ENCODE measurements at regions not wholly inside any gene's neighbourhood (a gene's known extent, or its start where the extent isn't known, plus 50 kb on each side); places are given as distances from the start of the nearest gene placed in this dataset.
A peak's percentile ranks its signal among the peaks of the same experiment; 100 is the strongest.

DNA sequence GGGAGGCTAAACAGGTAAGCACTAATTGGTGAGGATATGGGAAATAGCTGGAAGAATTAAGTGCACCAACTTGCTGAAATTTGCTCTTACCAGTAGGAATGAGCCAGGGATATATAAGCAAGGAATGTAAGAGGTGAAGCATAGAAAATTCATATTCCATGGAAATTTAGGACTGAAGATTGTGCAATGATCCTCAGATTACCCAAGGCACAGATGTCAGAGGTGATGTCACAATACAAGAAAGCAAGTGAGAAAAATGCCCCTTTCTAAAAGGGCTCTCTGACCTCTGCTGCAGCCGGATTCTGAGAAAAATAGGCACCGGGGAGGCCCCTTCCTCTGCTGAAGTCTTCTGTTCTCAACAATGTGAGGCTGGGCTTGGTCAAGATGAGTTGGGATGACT is 112.3 kb upstream of the ZNF678 start:
- DNase-seq (ENCODE audit: low read depth in 4 of 4, low spot score in 2 of 4), result no peak

DNA sequence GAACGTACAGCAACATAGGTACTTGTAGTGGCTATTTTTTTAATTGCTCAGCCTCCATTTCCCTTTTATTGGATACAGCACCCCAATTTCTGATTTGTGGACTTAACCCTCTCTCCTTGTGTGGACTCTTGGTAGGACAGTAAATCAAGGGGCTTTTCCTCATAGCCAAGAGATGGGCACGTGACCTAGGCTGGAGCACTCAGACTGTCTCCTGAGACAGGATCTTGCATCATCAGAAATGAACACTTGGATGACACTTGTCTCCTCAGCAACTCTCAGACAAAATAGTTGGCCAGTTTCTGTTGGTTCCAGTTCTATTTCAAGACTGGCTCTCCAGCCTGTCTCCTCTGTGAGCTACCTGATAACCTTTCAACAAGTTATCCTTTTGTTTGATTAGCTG is 112.9 kb upstream of the ZNF678 start:
- DNase-seq (ENCODE audit: low read depth in 4 of 4, low spot score in 2 of 4), result no peak

DNA sequence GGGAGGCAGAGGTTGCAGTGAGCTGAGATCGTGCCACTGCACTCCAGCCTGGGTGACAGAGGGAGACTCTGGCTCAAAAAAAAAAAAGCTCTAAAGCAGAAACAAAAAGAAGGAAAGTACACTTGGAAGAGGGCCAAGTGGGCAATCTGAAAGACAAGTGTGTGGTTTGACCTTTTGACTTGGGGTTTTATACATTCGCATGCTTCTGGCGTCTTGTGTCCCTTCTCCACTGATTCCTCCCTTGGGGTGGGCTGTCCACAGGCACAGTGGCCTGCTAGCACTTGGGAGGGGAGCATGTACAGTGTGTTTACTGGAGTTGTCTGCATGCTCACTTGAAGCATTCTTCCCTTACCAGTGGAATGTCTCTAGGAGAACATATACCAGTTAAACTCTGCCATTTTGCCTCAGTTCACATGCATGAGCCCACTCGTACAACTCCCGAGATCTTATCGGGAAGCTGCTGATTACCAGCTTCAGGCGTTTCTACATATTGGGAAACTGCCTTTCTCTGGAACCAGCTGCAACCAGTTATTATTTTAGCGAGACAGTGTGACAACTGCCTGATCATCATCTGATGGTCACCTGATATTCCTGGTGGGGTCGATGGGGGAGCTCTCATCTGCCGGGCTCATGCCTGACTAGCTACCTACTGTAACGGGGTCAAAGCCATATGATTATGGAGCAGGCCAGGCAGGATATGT is 113.5 kb upstream of the ZNF678 start:
- no peak for DNase-seq (ENCODE audit: low read depth in 4 of 4, low spot score in 2 of 4)

DNA sequence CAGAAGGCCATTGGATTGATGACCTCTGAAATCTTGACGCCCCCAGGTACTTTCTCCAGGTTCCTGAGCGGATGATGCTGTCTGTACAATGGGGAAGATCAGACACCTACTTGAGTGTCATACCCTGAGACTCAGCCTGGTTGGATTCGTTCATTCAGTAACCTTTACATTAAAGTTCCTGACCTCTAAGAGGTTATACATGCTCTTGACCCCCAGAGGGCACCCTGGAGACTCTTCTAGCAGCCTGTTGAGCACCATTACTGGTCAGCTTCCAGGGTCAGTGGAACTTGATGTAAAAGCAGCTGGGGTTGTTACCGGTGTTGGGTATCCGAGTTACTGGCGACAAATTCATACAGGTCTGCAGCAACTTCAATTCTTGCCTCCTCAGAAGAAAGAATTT is 114.3 kb upstream of the ZNF678 start:
- DNase-seq (ENCODE audit: low read depth in 4 of 4, low spot score in 2 of 4), result no peak

DNA sequence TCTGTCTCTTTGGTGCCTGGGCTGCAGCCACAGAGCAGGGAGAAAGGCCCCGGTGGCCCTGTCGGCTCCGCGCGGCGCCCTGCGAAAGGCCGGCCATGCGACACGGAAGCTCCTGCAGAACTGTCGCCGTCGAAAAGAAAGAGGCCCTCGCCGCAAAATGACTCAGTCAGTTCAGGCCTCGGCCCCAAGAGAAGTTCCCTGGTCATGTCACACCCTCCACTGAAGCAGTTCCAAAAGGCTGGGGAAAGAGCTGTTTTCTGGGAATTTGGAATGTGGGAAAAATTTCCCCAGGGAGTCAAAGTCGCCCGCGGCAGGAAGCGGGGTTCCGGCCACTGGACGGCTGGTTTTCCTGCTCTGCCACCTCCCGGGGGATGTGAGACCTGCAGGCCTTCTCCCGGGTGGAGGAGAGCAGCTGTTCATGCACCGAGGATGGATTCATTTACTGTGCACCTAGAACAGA is 115.8 kb upstream of the ZNF678 start:
- DNase-seq (ENCODE audit: low read depth in 4 of 4, low spot score in 2 of 4), result no peak

DNA sequence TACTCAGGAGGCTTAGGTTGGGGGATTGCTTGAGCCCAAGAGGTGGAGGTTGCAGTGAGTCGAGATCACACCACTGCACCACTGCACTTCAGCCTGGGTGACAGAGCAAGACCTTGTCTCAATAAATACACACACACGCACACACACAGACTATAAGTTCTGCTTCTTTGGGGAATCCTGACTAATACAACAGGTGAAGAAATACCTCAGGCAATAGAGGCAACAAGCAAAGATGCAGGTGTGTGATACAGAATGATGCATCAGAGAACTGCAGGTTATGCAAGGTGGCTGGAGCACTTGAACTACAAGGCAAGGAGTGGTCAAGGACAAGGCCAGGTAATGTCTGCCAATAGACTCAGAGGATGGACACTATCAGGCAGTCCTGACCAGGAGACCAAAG is 117.6 kb upstream of the ZNF678 start:
- DNase-seq (ENCODE audit: low read depth in 4 of 4, low spot score in 2 of 4), result no peak

DNA sequence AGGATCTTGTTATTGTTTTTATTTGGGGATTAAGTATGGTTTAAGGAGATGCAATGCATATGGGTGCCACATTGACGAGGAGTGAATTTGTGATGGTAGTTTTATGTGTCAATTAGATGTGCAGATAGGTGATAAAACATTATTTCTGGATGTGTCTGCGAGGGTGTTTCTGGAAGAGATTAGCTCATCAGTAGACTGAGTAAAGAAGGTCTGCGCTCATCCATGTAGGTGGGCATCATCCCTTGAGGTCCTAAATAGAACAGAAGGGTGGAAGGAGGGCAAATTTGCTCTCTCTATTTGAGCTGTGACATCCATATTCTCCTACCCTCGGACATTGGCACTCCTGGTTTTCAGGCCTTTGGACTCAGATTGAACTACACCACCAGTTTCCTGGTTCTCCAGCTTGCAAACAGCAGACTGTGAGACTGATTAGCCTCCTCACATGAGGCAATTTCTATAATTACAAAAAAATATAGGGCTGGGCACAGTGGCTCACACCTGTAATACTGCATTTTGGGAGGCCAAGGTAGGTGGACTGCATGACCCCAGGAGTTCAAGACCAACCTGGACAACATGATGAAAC is 118.2 kb upstream of the ZNF678 start:
- DNase-seq (ENCODE audit: low read depth in 4 of 4, low spot score in 2 of 4), result no peak

DNA sequence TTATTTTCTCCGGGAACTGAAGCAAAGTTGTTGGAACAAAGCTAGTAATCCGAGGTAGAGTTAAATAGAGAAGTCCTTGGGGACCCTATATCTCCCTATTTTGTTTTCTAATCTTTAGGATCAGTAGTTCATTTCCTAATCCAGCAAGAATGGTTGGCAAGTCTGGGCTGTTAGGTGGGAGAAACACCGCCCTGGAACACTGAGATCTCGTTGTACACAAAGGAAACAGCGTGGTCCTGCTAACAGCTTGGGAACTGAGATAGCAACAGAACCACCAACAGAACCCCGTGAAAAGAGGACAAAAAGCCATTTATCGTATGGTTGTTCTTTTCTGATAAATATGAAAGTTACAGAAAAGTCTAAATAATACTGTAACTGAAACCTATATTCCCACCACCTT is 121.9 kb upstream of the CDC42BPA start:
- no peak for DNase-seq (ENCODE audit: low read depth in 4 of 4, low spot score in 2 of 4)

DNA sequence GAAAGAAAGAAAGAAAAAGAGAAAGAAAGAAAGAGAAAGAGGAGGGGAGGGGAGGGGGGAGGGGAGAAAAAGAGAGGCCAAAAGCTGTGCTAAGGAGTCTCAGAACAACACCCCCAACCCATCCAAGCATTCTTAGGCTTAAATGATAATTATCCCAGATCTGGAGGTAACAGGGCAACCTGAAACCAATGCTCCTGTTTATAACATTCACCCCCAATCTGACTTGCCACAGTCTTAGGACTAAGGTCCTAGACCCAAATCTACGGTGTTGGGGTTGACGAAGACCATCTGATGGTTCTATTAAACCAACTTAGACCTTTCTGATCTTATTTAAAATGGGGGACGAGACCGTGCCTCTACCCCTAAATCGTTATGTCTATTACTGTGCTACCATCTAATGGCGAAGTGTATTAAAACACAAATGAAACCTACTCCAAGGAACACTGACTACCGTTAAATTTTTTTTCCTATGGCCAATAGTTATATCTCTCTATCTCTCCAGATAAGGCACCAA is 119.3 kb upstream of the CDC42BPA start:
- peak in 2 of 4 donors; percentile 45 to 66 for DNase-seq (ENCODE audit: low read depth in 4 of 4, low spot score in 2 of 4)

DNA sequence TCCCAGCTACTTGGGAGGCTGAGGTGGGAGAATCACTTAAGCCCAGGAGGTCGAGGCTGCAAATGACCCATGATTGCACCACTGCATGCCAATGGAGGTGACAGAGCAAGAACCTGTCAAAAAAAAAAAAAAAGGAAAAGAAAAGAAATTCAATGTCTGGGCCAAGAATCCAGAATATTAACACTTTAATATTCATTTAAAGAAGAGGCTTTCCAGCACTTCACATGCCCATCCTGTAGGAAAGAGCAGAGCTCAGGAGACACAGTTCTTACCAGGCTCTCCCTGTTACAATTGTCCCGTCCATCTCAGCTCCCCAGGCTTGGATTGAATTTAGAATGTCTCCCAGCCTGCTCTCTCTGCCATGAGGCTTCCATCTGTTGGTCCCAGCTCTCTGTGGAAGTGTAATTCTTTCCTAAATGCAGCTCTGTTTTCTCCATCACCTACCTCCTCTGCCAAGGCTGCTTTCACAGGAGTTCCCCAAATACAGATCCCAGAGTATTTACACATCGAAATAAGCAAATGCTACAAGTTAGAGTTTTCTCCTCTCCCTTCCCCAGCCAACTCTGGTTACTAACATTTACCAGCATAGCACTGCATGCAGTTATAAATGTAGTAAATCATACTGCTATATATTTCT is 116.6 kb upstream of the CDC42BPA start:
- DNase-seq (ENCODE audit: low read depth in 4 of 4, low spot score in 2 of 4), result no peak

DNA sequence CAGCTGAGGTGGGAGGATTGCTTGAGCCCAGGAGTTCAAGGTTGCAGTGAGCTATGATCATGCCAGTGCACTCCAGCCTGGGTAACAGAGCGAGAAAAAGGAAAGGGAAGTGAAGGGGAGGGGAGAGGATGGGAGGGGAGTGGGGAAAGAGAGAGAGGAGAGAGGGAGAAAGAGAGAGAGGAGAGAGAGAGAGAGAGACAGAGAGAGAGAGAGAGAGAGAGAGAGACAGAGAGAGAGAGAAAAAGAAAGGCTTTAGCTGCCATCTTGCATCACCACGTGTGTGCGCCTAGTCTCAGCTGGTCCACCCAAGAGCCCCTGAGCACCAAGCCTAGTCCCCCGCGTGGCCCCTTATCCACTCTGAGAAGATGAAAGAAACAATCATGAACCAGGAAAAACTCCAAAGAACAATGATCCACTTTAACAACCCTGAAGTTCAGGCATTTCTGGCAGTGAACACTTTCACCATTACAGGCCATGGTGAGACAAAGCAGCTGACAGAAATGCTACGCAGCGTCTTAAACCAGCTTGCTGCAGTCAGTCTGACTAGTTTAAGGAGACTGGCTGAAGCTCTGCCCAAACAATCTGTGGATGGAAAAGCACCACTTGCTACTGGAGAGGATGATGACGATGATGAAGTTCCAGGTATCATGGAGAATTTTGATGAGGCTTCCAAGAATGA is 115.5 kb upstream of the CDC42BPA start:
- DNase-seq (ENCODE audit: low read depth in 4 of 4, low spot score in 2 of 4), result peak in 1 of 4 donors; percentile 28

DNA sequence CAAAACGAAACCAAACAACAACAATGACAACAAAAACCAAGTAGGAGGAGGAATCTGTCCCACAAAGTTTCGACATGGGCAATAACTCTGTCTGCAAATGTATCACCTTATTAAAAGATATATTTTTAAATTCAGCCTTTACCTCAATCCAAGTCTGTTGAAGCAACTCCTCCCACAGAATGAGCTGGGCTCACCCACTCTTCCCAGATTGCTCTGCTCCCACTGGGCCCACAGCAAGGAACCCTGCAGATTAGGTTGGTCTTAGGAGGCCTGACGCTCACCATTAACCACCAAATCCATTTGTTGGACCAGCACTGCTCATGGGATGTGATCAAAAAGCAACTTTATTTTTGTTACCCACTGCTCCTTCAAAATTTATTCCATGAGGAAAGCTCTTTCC is 114.7 kb upstream of the CDC42BPA start:
- no peak for DNase-seq (ENCODE audit: low read depth in 4 of 4, low spot score in 2 of 4)

DNA sequence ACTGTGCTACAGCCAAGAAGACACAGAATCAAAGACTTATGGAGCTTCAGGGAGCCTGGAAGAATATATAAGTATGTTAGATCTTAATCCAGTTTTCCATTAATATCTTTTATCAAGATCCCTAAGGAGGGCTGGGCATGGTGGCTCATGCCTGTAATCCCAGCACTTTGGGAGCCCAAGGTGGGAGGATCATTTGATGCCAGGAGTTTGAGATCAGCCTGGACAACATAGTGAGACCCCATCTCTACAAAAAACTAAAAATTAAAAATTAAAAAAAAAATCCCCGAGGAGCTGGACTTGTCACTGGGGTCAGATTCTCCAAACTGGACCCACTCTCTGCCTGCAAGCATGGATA is 113.9 kb upstream of the CDC42BPA start:
- DNase-seq (ENCODE audit: low read depth in 4 of 4, low spot score in 2 of 4), result no peak

DNA sequence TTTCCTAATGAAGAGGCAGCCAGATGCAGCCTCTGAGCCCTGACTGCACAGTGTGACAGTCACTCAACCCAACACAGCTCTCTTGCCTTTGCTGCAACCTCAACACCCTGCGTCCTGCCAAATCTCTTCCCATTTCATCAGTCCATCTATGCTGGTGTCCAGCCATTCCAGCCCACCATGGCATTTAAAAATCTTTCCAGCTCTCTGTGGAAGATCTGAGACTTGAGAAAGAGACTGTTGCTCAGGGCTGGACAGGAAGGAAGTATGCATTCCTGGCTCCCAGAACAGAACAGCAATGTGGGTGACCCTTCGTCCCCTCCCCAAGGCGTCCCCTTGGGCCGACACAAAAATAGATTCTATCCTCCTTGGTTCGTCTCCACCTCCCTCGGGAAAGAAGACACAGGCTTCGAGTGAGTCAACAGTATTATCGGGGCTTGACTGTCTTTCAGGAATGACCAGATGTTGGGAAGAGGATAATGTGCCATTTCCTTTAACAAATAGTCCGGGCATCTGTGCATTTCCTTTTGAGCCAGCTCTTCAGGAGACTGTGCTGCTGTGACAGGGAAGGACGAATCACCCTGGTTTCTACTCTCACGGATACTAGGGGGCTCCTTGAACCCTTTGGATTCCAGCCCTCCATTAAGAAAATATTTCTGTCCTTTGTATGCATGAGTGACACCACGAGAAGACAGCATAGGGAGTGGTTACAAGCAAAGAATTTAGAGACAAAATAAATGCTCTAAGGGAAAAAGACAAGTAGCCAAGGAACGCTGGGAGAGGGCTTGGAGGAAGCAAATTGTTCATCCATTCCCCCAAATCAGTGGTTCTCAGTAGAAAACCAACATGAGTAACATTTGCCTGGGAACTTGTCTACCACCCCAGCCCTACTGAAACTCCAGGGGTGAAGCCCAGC is 111.4 kb upstream of the CDC42BPA start:
- no peak for DNase-seq (ENCODE audit: low read depth in 4 of 4, low spot score in 2 of 4)

DNA sequence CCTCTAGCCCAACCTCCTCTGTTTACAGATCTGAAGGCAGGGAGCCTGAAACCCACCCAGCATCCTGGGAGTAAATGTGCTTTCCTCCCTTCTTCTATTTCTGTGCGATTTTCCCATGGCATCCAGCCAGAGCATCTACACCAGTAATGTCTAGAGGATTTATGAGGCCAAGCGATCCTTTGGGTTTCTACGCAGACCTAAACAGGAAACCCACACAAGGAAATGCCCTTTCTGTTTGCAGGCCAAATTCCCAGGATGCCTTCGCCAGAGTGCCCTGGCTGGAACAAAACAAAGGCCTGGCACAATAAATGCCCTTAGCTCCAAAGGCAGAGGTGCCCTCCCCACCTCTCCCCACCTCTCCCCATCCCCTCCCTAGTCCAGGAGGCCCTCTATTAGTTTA is 110.5 kb upstream of the CDC42BPA start:
- DNase-seq (ENCODE audit: low read depth in 4 of 4, low spot score in 2 of 4), result peak; percentile 74 to 85 (median 78)

DNA sequence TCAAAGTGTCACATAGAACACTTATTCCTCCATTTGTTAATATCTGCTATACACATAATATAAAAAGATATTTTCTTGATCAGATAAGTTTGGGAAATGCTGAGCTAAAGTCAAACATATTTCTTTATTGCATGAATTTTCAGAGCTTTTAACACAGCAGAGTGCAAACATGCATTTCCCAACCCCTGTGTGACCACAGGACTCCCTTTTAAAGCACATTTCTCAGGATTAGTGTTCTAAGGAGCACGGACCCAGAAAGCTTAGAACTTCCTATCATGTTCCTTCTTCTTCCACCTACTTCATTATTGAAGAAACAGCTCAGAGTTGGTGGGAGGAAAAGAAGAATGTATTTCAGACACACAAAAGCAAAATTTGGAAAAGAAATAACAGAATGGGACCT is 109.1 kb upstream of the CDC42BPA start:
- DNase-seq (ENCODE audit: low read depth in 4 of 4, low spot score in 2 of 4), result no peak

DNA sequence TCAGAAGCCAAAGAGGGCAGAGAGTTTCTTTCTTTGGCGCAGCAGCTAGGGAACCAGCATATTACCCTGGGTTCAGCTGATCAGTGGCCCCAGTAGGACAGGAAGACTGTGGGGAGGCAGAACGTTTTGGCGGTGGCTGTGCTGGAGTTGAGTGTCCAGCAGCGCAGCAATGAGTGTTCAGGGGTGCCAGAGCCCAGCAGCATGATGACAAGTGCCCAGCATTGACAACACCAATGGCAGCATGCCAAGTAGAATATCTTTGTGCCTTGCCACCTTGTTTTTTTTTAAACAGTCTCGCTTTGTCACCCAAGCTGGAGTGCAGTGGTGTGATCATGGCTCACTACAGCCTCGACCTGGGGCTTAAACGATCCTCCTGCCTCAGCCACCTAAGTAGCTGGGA is 106.7 kb upstream of the CDC42BPA start:
- no peak for DNase-seq (ENCODE audit: low read depth in 4 of 4, low spot score in 2 of 4)

DNA sequence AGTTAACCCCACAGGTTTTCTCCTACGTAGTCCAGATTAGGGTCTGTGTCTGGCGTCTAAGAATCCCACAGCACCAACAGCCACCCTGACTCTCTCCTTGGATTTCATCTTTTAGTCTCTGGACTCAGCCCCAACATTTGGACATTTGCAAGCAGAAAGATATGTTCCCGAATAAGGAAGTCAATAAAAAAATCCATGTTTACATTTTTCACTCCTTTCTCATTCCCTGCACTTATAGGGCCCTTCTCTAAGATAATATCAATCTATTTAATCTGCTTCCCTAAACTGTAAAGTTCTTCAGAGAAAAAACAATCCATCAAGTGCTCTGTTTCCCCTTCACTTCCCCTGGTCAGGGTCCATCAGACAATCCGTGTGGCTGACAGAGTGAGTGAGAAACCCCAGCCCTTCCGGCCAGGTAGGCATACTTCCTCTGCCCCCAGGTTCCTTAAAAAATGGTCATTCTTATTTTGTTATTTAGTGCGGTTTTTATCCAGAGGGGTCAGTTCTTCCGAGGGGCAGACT is 105.9 kb upstream of the CDC42BPA start:
- DNase-seq (ENCODE audit: low read depth in 4 of 4, low spot score in 2 of 4), result no peak

DNA sequence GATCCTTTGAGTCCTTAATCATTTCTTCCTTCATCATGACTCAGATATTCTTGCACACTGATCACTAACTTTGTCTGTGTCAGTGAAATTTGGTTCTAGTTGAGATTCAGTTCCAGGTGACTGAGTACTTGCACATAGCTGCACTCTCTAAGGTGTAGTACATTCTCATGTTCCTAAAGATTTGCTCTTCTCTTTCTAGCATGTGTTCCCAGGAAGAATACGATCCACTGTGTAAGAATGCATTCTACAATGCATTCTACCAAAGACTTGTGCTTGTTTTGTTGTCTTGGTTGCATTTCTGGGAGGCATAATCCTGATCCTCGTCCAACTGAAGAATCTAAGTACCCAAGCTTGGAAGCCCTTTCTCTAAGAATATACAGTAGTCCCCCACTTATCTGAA is 104.3 kb upstream of the CDC42BPA start:
- no peak for DNase-seq (ENCODE audit: low read depth in 4 of 4, low spot score in 2 of 4)

DNA sequence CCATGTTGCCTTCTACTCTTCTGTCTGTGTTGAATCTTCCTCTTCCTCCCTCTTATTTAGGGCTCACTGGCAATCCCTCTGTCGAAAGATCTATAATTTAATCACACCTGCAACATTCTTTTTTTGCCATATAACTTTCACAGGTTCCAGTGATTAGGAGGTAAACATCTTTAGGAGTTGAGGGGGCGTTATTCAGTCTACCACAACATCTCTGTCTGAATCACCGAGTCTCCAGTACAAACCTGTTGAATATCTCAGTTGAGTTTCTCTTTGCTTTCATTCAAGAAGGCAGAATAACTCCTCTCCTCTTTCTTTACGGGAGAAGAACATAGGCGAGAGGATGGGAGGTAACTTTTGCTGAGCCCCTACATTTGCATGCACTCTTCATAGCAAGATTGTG is 101.9 kb upstream of the CDC42BPA start:
- no peak for DNase-seq (ENCODE audit: low read depth in 4 of 4, low spot score in 2 of 4)

Measured in left renal cortex interstitium (tissue), 4 donors.